DOHH2 (cell line): ENCODE measurements at regions not wholly inside any gene's neighbourhood (a gene's known extent, or its start where the extent isn't known, plus 50 kb on each side); places are given as distances from the start of the nearest gene placed in this dataset.

ENCODE experiments used
- H3F3A ChIP-seq: fragments of 200-600 bp; sonication (generic), shearing (Covaris generic); 2 replicates; pipeline ENCODE4 v1.6.0; 2016; ENCODE audit warnings: antibody characterized with exemption, mild to moderate bottlenecking; ENCODE audit not compliant: control insufficient read depth, insufficient read depth
- H3K27ac ChIP-seq: fragments of 200-600 bp; sonication (generic); 2 replicates; pipeline ENCODE4 v1.5.1; 2014; ENCODE audit warnings: low read depth, mild to moderate bottlenecking, low read length, moderate library complexity
- H3K27me3 ChIP-seq: fragments of 200-600 bp; sonication (generic); 2 replicates; pipeline ENCODE4 v1.6.1; 2014; ENCODE audit warnings: mild to moderate bottlenecking, low read length, mixed read lengths; ENCODE audit not compliant: control insufficient read depth
- H3K36me3 ChIP-seq: fragments of 200-600 bp; sonication (generic); 2 replicates; pipeline ENCODE4 v1.6.1; 2014; ENCODE audit warnings: mild to moderate bottlenecking, low read length, moderate library complexity, mixed read lengths; ENCODE audit not compliant: control insufficient read depth
- H3K4me1 ChIP-seq: fragments of 200-600 bp; sonication (generic); 2 replicates; pipeline ENCODE4 v1.6.1; 2014; ENCODE audit warnings: mild to moderate bottlenecking, low read length, mixed read lengths; ENCODE audit not compliant: control insufficient read depth
- H3K4me2 ChIP-seq: fragments of 200-600 bp; sonication (generic); 2 replicates; pipeline ENCODE4 v1.6.0; 2014; ENCODE audit warnings: mild to moderate bottlenecking, low read length, moderate library complexity
- H3K4me3 ChIP-seq: fragments of 200-600 bp; sonication (generic); 2 replicates; pipeline ENCODE4 v1.5.1; 2014; ENCODE audit warnings: mild to moderate bottlenecking, low read length, mixed read lengths
- H3K79me2 ChIP-seq: fragments of 200-600 bp; sonication (generic); 2 replicates; pipeline ENCODE4 v1.6.1; 2014; ENCODE audit warnings: mild to moderate bottlenecking, low read length, mixed read lengths; ENCODE audit not compliant: control insufficient read depth
- H3K9me2 ChIP-seq: fragments of 200-600 bp; sonication (generic); replicated peaks from 2 replicates; pipeline ENCODE4 v1.6.1; 2014; ENCODE audit warnings: mild to moderate bottlenecking, low read length, mixed read lengths; ENCODE audit not compliant: control insufficient read depth
- H3K9me3 ChIP-seq: fragments of 200-600 bp; sonication (generic); 2 replicates; pipeline ENCODE4 v1.6.1; 2014; ENCODE audit warnings: antibody characterized with exemption, low read length, mixed read lengths; ENCODE audit not compliant: control insufficient read depth, insufficient read depth
- H4K20me1 ChIP-seq: fragments of 200-600 bp; sonication (generic); 2 replicates; pipeline ENCODE4 v1.6.0; 2014; ENCODE audit warnings: low read depth, mild to moderate bottlenecking, antibody characterized with exemption, low read length, moderate library complexity; ENCODE audit not compliant: control insufficient read depth, insufficient read depth
- CTCF ChIP-seq: fragments of 200-600 bp; sonication (generic); IDR thresholded peaks from one replicate; pipeline ENCODE4 v1.5.1; 2014; ENCODE audit warnings: antibody characterized with exemption, mild to moderate bottlenecking, low read depth, low read length; ENCODE audit not compliant: poor library complexity, severe bottlenecking
- EZH2phosphoT487 ChIP-seq: fragments of 200-600 bp; sonication (generic); IDR thresholded peaks from 2 replicates; pipeline ENCODE4 v1.6.1; 2017; ENCODE audit warnings: borderline replicate concordance, mild to moderate bottlenecking, antibody characterized with exemption, low read length, moderate library complexity, mixed read lengths

- no peaks in the 10 kb centered on the region for H4K20me1 ChIP-seq
- no peak overlapping the region for H3K4me3 ChIP-seq
- H3K36me3 ChIP-seq = no peaks in the 10 kb centered on the region
- no peaks in the 10 kb centered on the region for H3K9me3 ChIP-seq
- H3K27ac ChIP-seq = no peak overlapping the region
- no peaks in the 10 kb centered on the region for H3K9me2 ChIP-seq
- no peaks in the 10 kb centered on the region for H3K79me2 ChIP-seq
- H3K27me3 ChIP-seq = no peaks in the 10 kb centered on the region
- TF ChIP-seq EZH2phosphoT487 (no peak), CTCF (peak; percentile 43)
- H3F3A ChIP-seq = no peaks in the 10 kb centered on the region
- no peak overlapping the region for H3K4me2 ChIP-seq
- H3K4me1 ChIP-seq = no peaks in the 10 kb centered on the region
Observed at GRCh38 chr1:88079036-88079435, 605.0 kb upstream of the PKN2 start.

- H3K36me3 ChIP-seq = no peaks in the 10 kb centered on the region
- no peak overlapping the region for H3K4me2 ChIP-seq
- no peak overlapping the region for H3K4me3 ChIP-seq
- TF ChIP-seq EZH2phosphoT487 (no peak), CTCF (no peak)
- no peaks in the 10 kb centered on the region for H3F3A ChIP-seq
- H3K79me2 ChIP-seq = no peaks in the 10 kb centered on the region
- no peaks in the 10 kb centered on the region for H3K27me3 ChIP-seq
- H4K20me1 ChIP-seq = no peaks in the 10 kb centered on the region
- no peaks in the 10 kb centered on the region for H3K9me2 ChIP-seq
- H3K9me3 ChIP-seq = no peaks in the 10 kb centered on the region
- no peak overlapping the region for H3K27ac ChIP-seq
- no peaks in the 10 kb centered on the region for H3K4me1 ChIP-seq
Observed at GRCh38 chr1:88080875-88081274, 603.2 kb upstream of the PKN2 start.

- Histone ChIP-seq H3F3A (no peaks in the 10 kb centered on the region), H3K36me3 (no peaks in the 10 kb centered on the region), H4K20me1 (no peaks in the 10 kb centered on the region), H3K9me3 (no peaks in the 10 kb centered on the region; the same call in 1 of the 2 replicates), H3K79me2 (no peaks in the 10 kb centered on the region), H3K9me2 (no peaks in the 10 kb centered on the region), H3K27me3 (no peaks in the 10 kb centered on the region), H3K4me3 (no peak overlapping the region), H3K27ac (no peak overlapping the region), H3K4me1 (no peaks in the 10 kb centered on the region), H3K4me2 (no peak overlapping the region)
- TF ChIP-seq CTCF = no peak
- no peak for TF ChIP-seq EZH2phosphoT487
Observed at GRCh38 chr1:88088481-88088880, 595.6 kb upstream of the PKN2 start.

GRCh38 chr1:88089961-88090360 is 594.1 kb upstream of the PKN2 start:
- no peak overlapping the region for H3K4me2 ChIP-seq
- H3K36me3 ChIP-seq = no peaks in the 10 kb centered on the region
- H3K79me2 ChIP-seq = no peaks in the 10 kb centered on the region
- H3K9me2 ChIP-seq = no peaks in the 10 kb centered on the region
- H3K9me3 ChIP-seq = no peaks in the 10 kb centered on the region; the same call in 1 of the 2 replicates
- no peaks in the 10 kb centered on the region for H4K20me1 ChIP-seq
- H3K27ac ChIP-seq = no peak overlapping the region
- TF ChIP-seq EZH2phosphoT487 = no peak
- no peaks in the 10 kb centered on the region for H3F3A ChIP-seq
- H3K4me1 ChIP-seq = no peaks in the 10 kb centered on the region
- H3K4me3 ChIP-seq = no peak overlapping the region
- H3K27me3 ChIP-seq = no peaks in the 10 kb centered on the region
